ENCODE measurements at regions not wholly inside any gene's neighbourhood (a gene's known extent, or its start where the extent isn't known, plus 50 kb on each side); places are given as distances from the start of the nearest gene placed in this dataset.

GRCh38 chr18:34025191-34025801 is 199.4 kb downstream of the NOL4 start:
- TF ChIP-seq, protein P1, sequence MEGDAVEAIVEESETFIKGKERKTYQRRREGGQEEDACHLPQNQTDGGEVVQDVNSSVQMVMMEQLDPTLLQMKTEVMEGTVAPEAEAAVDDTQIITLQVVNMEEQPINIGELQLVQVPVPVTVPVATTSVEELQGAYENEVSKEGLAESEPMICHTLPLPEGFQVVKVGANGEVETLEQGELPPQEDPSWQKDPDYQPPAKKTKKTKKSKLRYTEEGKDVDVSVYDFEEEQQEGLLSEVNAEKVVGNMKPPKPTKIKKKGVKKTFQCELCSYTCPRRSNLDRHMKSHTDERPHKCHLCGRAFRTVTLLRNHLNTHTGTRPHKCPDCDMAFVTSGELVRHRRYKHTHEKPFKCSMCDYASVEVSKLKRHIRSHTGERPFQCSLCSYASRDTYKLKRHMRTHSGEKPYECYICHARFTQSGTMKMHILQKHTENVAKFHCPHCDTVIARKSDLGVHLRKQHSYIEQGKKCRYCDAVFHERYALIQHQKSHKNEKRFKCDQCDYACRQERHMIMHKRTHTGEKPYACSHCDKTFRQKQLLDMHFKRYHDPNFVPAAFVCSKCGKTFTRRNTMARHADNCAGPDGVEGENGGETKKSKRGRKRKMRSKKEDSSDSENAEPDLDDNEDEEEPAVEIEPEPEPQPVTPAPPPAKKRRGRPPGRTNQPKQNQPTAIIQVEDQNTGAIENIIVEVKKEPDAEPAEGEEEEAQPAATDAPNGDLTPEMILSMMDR (IDR thresholded peaks at IDR 0.05): no peak
- no peak for TF ChIP-seq POLR2AphosphoS5 (IDR thresholded peaks at IDR 0.05)

Data from upper lobe of left lung (tissue), 4 donors.